Loucy (cell line): ENCODE measurements at regions not wholly inside any gene's neighbourhood (a gene's known extent, or its start where the extent isn't known, plus 50 kb on each side); places are given as distances from the start of the nearest gene placed in this dataset.

Experiments
- EZH2phosphoT487 ChIP-seq: fragments of 200-600 bp; IDR thresholded peaks from 2 replicates; pipeline ENCODE4 v1.6.1; 2018; ENCODE audit warnings: antibody characterized with exemption, mild to moderate bottlenecking, moderate library complexity, borderline replicate concordance
- TF ChIP-seq, protein P1 (sequence below): fragments of 200-600 bp; sonication (generic); conservative IDR thresholded peaks from 2 replicates; pipeline ENCODE4 v1.5.1; 2014; ENCODE audit warnings: mild to moderate bottlenecking, antibody characterized with exemption, low read length

GRCh38 chr2:128876986-128877983 lies 558.6 kb upstream of the HS6ST1 start:
- TF ChIP-seq, protein P1, sequence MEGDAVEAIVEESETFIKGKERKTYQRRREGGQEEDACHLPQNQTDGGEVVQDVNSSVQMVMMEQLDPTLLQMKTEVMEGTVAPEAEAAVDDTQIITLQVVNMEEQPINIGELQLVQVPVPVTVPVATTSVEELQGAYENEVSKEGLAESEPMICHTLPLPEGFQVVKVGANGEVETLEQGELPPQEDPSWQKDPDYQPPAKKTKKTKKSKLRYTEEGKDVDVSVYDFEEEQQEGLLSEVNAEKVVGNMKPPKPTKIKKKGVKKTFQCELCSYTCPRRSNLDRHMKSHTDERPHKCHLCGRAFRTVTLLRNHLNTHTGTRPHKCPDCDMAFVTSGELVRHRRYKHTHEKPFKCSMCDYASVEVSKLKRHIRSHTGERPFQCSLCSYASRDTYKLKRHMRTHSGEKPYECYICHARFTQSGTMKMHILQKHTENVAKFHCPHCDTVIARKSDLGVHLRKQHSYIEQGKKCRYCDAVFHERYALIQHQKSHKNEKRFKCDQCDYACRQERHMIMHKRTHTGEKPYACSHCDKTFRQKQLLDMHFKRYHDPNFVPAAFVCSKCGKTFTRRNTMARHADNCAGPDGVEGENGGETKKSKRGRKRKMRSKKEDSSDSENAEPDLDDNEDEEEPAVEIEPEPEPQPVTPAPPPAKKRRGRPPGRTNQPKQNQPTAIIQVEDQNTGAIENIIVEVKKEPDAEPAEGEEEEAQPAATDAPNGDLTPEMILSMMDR, result no peak
- no peak for TF ChIP-seq EZH2phosphoT487
